NCI-H1436 (cell line): ENCODE measurements at regions not wholly inside any gene's neighbourhood (a gene's known extent, or its start where the extent isn't known, plus 50 kb on each side); places are given as distances from the start of the nearest gene placed in this dataset.
"Not testable (repeated sequence)": the region's sequence is repeated elsewhere in the genome, so short reads cannot be mapped to it uniquely, and the experiment has no call there.

Source experiments
- DNase-seq: peaks from one replicate; lab custom pipeline; 2025; lab: John Stamatoyannopoulos, UW

DNA sequence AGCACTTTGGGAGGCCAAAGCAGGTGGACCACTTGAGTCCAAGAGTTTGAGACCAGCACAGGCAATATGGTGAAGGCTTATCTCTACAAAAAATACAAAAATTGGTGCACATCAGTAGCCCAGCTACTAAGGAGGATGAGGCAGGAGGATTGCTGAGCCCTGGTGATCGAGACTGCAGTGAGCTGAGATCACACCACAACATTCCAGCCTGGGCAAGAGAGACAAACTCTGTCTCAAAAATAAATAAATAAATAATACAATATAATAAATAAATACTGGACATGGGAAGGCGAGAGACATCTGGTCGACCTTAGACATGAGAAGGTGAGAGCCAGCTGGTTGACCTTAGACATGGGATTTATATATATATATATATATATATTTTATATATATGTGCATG, 119.8 kb upstream of the SLC38A4 start:
- DNase-seq, result no peak

DNA sequence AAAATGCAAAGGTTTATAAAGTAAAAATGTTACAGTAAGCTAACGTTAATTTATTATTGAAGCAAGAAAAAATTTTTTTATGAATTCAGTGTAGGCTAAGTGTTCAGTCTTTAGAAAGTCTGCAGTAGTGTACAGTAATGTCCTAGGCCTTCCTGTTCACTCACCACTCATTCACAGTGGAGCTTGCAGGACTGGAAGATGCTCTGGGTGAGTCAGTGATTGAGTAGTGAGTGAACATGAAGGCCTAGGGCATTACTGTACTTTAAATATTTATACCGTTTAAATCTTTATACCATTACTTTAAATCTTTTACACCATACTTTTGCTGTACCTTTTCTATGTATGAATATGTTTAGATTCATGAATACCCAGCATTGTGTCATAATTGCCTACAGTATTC, 120.3 kb upstream of the SLC38A4 start:
- DNase-seq, result no peak

- no peak for DNase-seq
Observed at GRCh38 chr12:46948936-46949545, 123.2 kb upstream of the SLC38A4 start.

GRCh38 chr12:46950094-46950493, 124.3 kb upstream of the SLC38A4 start:
- no peak for DNase-seq

GRCh38 chr12:46952880-46953483, 126.4 kb upstream of the PCED1B start:
- no peak for DNase-seq

DNA sequence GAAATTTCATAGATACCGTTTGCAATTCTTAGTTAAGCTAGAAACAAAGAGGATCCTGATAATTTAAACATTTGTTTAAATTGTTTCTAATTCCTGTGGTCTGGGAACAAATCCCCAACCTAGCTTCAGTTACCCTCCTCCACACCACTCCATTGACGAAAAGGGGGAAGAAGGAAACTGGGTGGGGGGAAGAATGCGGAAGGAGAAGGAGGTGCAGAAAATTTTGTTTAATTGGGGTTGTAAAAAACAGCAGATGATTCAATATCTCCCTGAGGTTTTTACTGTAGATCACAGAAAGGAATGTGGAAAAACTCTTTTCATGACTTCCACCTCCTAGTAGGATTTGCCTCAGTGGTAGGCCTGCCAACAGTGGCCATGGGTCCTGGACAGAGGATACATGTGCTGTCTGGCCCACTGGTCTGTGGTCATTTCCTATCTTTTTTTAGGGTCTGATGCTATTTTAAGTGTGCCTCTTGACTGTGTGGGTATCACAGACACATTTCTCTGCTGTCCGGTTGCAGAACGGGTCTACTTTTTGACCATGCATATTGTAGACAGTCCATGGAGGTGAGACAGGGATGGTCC, 122.9 kb upstream of the PCED1B start:
- no peak for DNase-seq

- DNase-seq, result no peak
Observed at GRCh38 chr12:46958053-46958452, 121.4 kb upstream of the PCED1B start.

- DNase-seq, result no peak
Observed at GRCh38 chr12:46958599-46959290, 120.7 kb upstream of the PCED1B start.

DNA sequence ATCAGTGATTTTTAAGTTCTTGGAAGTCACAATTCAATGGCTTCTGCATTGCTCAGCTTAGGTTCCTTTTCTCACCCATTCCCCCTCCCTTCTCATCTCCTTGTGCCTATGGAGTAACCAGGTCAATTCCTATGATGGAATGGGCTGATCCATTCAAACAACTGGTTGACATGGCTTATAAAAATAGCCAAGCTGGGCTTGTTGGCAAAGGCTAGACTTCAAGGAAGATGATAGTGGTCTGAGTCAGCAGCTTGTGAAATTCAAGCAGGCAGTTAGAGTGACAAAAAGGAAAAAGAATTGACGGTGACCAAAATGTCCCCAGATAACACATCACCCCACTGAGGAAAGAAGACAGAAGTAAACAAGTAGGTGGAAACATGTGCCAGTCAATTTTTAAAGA, 119.9 kb upstream of the PCED1B start:
- DNase-seq, result no peak

GRCh38 chr12:46960681-46961080, 118.7 kb upstream of the PCED1B start:
- DNase-seq, result no peak

DNA sequence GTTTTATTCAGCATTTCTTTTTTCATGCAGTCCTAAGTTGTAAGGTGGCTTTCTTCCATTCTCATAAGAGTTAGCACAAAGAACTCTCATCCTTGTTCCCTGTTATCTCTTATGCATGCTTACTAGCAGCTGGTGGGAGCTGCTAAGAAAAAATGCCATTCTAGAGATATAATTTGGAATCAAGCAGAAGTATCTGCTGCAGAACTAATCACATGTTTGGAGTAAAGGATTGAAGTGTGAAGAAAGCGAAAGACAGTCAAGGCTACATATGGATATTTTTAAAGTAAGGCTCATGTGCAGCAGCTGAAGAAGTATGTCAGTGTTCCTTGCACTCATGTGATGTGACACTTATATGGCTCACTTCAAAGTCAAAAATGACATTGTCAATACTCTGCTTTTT, 116.2 kb upstream of the PCED1B start:
- DNase-seq, result no peak

DNA sequence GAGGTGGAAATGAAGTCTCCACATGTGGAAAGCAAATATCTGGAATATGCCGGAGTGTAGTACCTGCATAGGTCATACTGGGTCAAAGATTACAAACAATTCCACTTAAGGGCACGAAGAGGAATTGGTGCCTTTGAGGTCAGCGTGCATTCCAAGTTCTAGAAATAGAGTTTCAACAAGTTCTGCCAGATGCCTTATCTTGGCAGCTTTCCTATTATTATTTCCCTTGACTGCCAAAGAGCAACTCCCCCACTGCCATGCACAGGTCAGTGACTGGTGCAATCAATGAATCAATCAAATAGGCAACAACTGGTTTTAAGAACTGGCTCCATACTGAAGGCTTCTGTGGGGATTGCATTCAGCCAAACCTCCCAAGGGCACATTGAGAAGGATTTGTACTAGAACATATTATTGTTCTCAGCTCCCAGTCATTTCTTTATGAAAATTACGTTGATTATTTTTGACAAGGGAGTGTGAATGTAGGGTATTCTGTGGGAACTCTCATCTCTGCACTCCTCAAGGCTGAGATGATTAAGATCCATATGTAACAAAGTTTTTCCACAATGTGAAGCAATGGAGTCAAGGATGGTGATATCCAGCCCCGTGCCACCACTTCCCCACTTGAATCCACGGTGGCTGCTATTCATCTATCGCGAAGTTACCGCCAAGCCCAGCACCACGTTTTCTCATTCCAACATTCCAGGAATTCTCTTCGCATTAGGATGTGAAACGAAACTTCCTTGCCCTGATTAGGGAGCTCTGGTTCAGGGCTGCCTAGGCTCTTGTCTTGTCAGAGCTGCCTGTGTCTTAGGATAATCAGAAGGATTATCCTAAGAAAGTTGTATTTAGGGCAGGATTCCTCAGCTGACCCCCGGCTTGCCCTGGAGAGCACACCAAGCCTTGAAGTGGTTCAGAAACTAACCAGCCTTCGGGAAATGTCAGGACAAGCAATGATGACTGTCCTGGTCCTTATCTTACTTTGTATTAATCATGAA, 115.1 kb upstream of the PCED1B start:
- no peak for DNase-seq

DNA sequence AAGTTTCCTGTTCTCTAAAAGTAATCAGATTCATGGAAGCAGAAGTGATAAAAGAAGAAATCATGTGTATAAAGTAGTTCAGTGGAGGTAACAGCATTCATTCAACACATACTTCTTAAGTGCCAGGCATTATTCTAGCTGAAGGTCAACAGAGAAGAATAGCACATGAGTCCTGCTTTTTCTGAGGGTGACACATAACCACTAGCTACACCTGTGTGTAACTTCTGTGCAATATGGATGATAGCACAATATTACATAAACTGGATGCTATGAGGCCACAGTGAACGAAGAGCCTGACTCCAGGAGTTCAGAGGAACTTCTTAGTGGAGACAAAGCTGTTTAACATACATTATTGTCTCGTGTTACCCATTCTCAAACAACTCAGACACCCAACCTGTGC, 114.3 kb upstream of the PCED1B start:
- DNase-seq, result no peak

GRCh38 chr12:46965880-46966279, 113.5 kb upstream of the PCED1B start:
- DNase-seq, result no peak

- DNase-seq, result no peak
Observed at GRCh38 chr12:46970636-46971035, 108.8 kb upstream of the PCED1B start.

GRCh38 chr12:46973937-46974336, 105.5 kb upstream of the PCED1B start:
- not testable (repeated sequence) for DNase-seq

DNA sequence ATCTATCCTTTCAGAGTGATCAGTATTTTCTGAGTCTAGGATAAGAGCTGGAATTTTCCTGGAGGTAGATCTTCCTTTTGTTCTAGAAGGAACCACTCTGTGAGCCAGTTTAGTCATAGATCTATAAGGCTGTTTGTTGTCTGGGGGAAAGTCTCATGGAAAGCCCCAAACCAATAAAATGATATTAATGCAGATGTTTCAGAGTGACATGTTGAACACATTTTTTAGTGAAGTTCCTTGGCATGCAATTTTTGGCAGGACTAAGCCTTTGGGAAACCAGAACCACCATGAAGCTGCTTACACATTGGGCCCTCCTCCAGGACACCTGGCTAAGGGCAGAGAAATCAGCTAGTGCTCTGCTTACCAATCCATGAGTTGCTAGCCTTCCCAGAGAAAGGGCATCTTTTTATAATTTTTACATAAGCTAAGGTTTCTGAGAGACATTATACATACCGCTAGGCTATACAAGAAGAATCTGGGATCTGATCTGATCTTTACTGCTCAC, 101.5 kb upstream of the PCED1B start:
- DNase-seq, result no peak

- DNase-seq, result no peak
Observed at GRCh38 chr12:46981622-46982021, 97.8 kb upstream of the PCED1B start.

GRCh38 chr12:46982629-46983392, 96.6 kb upstream of the PCED1B start:
- DNase-seq, result no peak

- DNase-seq, result no peak
Observed at GRCh38 chr12:46983393-46983793, 96.0 kb upstream of the PCED1B start.
